MCF 10A (cell line): ENCODE measurements at regions not wholly inside any gene's neighbourhood (a gene's known extent, or its start where the extent isn't known, plus 50 kb on each side); places are given as distances from the start of the nearest gene placed in this dataset.
"Not testable (repeated sequence)": the region's sequence is repeated elsewhere in the genome, so short reads cannot be mapped to it uniquely, and the experiment has no call there.

Source experiments
- BruUV-seq: library from RNA; stranded (reverse); fragments of 400-500 nt; replicated peaks from 2 replicates; lab custom pipeline; 2021; lab: Mats Ljungman, UMichigan
- CTCF ChIA-PET: fragments of 300-600 bp; sonication (Branson Sonifier 250); formaldehyde crosslinking; extraction: SDS; loops from one replicate; lab custom pipeline; 2021; ENCODE audit warnings: antibody characterized with exemption, inconsistent platforms; lab: Yijun Ruan, JAX
- POLR2A ChIA-PET: fragments of 300-600, 350-650 bp; sonication (Branson Sonifier 250); formaldehyde crosslinking; extraction: SDS; loops from one replicate; lab custom pipeline; 2020; ENCODE audit warnings: antibody characterized with exemption, inconsistent platforms; lab: Yijun Ruan, JAX
- DNase-seq: peaks from one replicate; pipeline ENCODE4 v3.0.0-alpha.2; 2018; ENCODE audit not compliant: unreplicated experiment
- H3K27ac Mint-ChIP-seq: one replicate; pipeline ENCODE4 v1.8.0; 2022; ENCODE audit warnings: mild to moderate bottlenecking, low read depth, mixed read lengths; ENCODE audit not compliant: unreplicated experiment
- H3K27me3 Mint-ChIP-seq: one replicate; pipeline ENCODE4 v1.8.0; 2022; ENCODE audit warnings: mixed read lengths; ENCODE audit not compliant: insufficient read depth, unreplicated experiment
- H3K36me3 Mint-ChIP-seq: one replicate; pipeline ENCODE4 v1.8.0; 2022; ENCODE audit warnings: mild to moderate bottlenecking, moderate library complexity, mixed read lengths; ENCODE audit not compliant: insufficient read depth, unreplicated experiment
- H3K4me1 Mint-ChIP-seq: one replicate; pipeline ENCODE4 v1.8.0; 2022; ENCODE audit warnings: mixed read lengths; ENCODE audit not compliant: insufficient read depth, unreplicated experiment
- H3K4me3 Mint-ChIP-seq: one replicate; pipeline ENCODE4 v1.8.0; 2022; ENCODE audit warnings: mild to moderate bottlenecking, moderate library complexity, mixed read lengths; ENCODE audit not compliant: unreplicated experiment
- H3K9me3 Mint-ChIP-seq: one replicate; pipeline ENCODE4 v1.8.0; 2022; ENCODE audit warnings: mixed read lengths; ENCODE audit not compliant: unreplicated experiment
- intact Hi-C: fragments of 100-400 bp; cut with micrococcal nuclease; formaldehyde crosslinking; loops from 2 replicates; pipeline ENCODE4 v1.14.1; 2022
- TF ChIP-seq, protein P1 (sequence below): fragments of 200-600 bp; IDR thresholded peaks from one replicate; pipeline ENCODE4 v1.8.0; 2022; ENCODE audit warnings: antibody characterized with exemption, mild to moderate bottlenecking; ENCODE audit not compliant: unreplicated experiment

DNA sequence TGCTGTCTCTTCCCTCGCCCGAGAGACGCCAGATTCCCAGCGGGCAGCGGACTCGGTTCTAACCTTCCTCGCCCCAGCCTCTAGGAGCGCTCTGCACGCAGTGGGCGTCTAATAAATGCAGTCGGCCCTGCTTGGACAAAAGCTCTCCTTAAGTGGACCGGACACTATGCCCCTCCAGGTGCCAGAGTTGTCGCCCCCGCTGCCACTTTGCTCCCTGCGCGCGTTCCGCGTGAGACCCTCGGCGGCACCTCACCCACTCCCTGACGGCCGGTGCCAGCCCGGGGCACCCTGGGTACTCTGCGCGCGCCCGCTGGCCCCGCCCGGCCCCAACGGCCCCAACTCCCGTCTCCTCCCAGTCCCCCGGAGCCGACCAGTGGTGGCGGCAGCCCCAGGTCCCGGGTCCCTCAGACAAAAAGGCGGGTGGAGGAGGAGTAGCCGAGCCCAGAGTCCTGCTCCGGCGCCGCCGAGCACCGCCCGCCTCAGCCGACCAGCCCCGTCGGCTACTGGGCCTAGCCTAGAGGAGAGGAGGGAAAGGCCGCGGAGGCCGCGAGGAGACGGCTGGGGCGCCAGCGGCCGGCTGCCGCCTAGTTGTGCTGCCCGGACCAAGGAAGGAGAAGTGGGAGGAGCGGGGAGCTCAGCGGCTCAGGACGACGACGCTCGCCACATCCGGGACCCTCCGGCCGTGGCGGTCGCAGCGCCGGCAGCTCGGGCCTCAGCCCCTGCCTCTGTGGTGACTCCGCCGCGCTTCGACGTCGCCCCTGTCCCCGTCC lies 123.0 kb downstream of the GOSR1 start:
- peak; percentile 86 for DNase-seq
- Mint-ChIP-seq H3K4me1 (peaks cover 12% of the 10 kb centered on the region), H3K36me3 (peaks cover 5% of the 10 kb centered on the region), H3K27me3 (no peaks in the 10 kb centered on the region), H3K4me3 (peak overlapping the region; percentile 96), H3K27ac (peak overlapping the region; percentile 89), H3K9me3 (no peaks in the 10 kb centered on the region)
- TF ChIP-seq, protein P1, sequence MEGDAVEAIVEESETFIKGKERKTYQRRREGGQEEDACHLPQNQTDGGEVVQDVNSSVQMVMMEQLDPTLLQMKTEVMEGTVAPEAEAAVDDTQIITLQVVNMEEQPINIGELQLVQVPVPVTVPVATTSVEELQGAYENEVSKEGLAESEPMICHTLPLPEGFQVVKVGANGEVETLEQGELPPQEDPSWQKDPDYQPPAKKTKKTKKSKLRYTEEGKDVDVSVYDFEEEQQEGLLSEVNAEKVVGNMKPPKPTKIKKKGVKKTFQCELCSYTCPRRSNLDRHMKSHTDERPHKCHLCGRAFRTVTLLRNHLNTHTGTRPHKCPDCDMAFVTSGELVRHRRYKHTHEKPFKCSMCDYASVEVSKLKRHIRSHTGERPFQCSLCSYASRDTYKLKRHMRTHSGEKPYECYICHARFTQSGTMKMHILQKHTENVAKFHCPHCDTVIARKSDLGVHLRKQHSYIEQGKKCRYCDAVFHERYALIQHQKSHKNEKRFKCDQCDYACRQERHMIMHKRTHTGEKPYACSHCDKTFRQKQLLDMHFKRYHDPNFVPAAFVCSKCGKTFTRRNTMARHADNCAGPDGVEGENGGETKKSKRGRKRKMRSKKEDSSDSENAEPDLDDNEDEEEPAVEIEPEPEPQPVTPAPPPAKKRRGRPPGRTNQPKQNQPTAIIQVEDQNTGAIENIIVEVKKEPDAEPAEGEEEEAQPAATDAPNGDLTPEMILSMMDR = peak; percentile 85
- ChIA-PET CTCF (interaction anchor here (0.7 kb wide), 1 partner anchor 13 kb away, joined by 3 read pairs; no protein-coding TSS in a partner anchor), POLR2A (interaction anchor here (0.6 to 1.5 kb wide), 6 partner anchors 12 to 125 kb away, joined by 3 to 7 read pairs (median 4); partner anchors contain the start of gene GOSR1)
- BruUV-seq = no TSS peak
- intact Hi-C loops = loop anchor here (1.0 kb wide), 1 partner anchor 123 kb away; the partner anchor contains the start of gene GOSR1

DNA sequence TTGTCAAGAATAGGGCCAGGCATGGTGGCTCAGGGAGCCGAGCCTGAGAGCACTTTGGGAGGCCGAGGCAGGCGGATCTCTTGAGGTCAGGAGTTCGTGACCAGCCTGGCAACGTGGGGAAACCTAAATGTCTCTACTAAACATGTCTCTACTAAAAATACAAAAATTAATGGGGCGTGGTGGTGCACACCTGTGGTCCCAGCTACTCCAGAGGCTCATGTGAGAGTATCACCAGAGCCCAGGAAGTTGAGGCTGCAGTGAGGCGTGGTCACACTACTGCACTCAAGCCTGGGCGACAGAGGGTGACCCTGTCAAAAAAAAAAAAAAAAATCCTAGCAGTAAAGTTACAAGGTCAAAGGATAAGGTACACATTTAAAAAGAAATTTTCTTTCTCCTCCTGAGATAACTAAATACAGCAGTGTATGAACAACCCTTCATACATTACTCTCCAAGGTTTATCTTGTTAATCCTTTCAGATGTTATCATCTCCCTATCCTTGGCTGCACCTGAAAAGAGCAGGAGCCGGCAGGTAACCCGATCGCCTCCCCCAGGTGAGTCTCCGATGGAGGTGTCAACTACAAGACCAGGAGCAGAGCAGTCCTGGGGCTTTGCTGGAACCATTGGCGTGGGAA lies 122.3 kb downstream of the GOSR1 start:
- H3K27ac Mint-ChIP-seq = peak overlapping the region; percentile 89
- ChIA-PET POLR2A (interaction anchor here (0.7 to 1.5 kb wide), 3 partner anchors 11 to 123 kb away, joined by 3 to 5 read pairs (median 4); partner anchors contain the start of gene GOSR1), CTCF (no interaction called here)
- no peaks in the 10 kb centered on the region for H3K9me3 Mint-ChIP-seq
- peak overlapping the region; percentile 96 for H3K4me3 Mint-ChIP-seq
- H3K36me3 Mint-ChIP-seq = peaks cover 5% of the 10 kb centered on the region
- no TSS peak for BruUV-seq
- TF ChIP-seq, protein P1 = no peak
- H3K4me1 Mint-ChIP-seq = peaks cover 5% of the 10 kb centered on the region
- H3K27me3 Mint-ChIP-seq = no peaks in the 10 kb centered on the region
- intact Hi-C loops = loop anchor here (1.0 kb wide), 1 partner anchor 122 kb away; the partner anchor contains the start of gene GOSR1
- DNase-seq = no peak

DNA sequence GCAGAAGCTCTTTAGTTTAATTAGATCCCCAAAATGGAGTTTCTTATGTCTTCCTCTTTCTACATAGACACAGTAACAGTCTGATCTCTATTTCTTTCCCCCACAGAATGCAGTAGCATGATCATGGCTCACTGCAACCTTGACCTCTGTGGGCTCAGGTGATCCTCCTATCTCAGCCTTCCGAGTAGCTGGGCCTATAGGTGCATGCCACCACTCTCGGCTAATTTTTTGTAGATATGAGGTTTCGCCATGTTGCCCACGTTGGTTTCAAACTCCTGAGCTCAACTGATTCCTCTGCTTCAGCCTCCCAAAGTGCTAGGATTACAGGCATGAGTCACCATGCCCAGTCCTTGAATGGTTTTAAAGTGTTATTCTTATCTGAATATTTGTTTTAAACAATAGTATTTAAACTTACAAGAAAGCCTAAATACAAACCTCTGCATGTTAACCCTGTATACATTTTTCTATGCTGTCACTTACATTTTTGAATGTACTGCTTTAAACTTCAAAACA lies 120.6 kb downstream of the GOSR1 start:
- H3K4me3 Mint-ChIP-seq = no peak overlapping the region

DNA sequence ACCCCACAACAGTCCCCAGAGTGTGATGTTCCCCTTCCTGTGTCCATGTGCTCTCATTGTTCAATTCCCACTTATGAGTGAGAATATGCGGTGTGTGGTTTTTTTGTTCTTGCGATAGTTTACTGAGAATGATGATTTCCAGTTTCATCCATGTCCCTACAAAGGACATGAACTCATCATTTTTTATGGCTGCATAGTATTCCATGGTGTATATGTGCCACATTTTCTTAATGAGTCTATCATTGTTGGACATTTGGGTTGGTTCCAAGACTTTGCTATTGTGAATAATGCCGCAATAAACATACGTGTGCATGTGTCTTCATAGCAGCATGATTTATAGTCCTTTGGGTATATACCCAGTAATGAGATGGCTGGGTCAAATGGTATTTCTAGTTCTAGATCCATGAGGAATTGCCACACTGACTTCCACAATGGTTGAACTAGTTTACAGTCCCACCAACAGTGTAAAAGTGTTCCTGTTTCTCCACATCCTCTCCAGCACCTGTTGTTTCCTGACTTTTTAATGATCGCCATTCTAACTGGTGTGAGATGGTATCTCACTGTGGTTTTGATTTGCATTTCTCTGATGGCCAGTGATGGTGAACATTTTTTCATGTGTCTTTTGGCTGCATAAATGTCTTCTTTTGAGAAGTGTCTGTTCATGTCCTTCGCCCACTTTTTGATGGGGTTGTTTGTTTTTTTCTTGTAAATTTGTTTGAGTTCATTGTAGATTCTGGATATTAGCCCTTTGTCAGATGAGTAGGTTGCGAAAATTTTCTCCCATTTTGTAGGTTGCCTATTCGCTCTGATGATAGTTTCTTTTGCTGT lies 120.0 kb downstream of the GOSR1 start:
- BruUV-seq, CTCF ChIA-PET, H3K4me3 Mint-ChIP-seq, H3K9me3 Mint-ChIP-seq, H3K36me3 Mint-ChIP-seq, H3K27me3 Mint-ChIP-seq, intact Hi-C loops, H3K4me1 Mint-ChIP-seq, H3K27ac Mint-ChIP-seq, DNase-seq: not testable (repeated sequence)
- POLR2A ChIA-PET = interaction anchor here (0.6 kb wide), 1 partner anchor 9 kb away, joined by 3 read pairs; no protein-coding TSS in a partner anchor

More for the DNA sequence above, 120.6 kb downstream of the GOSR1 start:
- Mint-ChIP-seq H3K36me3 (peaks cover 5% of the 10 kb centered on the region), H3K27me3 (no peaks in the 10 kb centered on the region), H3K4me1 (no peaks in the 10 kb centered on the region), H3K9me3 (no peaks in the 10 kb centered on the region), H3K27ac (no peak overlapping the region)
- ChIA-PET CTCF (no interaction called here), POLR2A (interaction anchor here (0.6 to 0.7 kb wide), 2 partner anchors 10 to 11 kb away, joined by 3 read pairs; no protein-coding TSS in a partner anchor)
- TF ChIP-seq, protein P1 = no peak
- intact Hi-C loops = no loop called here
- BruUV-seq = no TSS peak
- no peak for DNase-seq

DNA sequence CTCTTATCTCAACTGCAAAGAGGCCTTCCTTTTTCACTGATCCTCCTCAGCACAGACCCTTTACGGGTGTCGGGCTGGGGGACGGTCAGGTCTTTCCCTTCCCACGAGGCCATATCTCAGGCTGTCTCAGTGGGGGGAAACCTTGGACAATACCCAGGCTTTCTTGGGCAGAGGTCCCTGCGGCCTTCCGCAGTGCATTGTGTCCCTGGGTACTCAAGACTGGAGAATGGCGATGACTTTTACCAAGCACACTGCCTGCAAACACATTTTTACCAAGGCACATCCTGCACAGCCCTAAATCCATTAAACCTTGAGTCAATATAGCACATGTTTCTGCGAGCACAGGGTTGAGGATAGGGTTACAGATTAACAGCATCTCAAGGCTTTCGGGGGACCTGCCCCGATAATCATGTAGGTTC lies 117.8 kb downstream of the GOSR1 start:
- CTCF ChIA-PET, H3K27ac Mint-ChIP-seq, BruUV-seq, H3K4me3 Mint-ChIP-seq, H3K4me1 Mint-ChIP-seq, intact Hi-C loops, H3K36me3 Mint-ChIP-seq, H3K27me3 Mint-ChIP-seq, DNase-seq, POLR2A ChIA-PET, H3K9me3 Mint-ChIP-seq: not testable (repeated sequence)
